HCT116 (cell line): ENCODE measurements at regions not wholly inside any gene's neighbourhood (a gene's known extent, or its start where the extent isn't known, plus 50 kb on each side); places are given as distances from the start of the nearest gene placed in this dataset.

Experiments
- ATAC-seq: fragments of 200-7000 bp; cut with Tn5 transposase; 2 replicates; pipeline ENCODE4 v1.9.1; 2020; ENCODE audit warnings: mild to moderate bottlenecking, moderate library complexity
- BruUV-seq: library from RNA; stranded (reverse); fragments of 400-500 nt; replicated peaks from 2 replicates; lab custom pipeline; 2021; lab: Mats Ljungman, UMichigan
- CTCF ChIA-PET: fragments of 300-600 bp; sonication (Branson Sonifier 250); formaldehyde crosslinking; loops from one replicate; lab custom pipeline; 2021; ENCODE audit warnings: antibody characterized with exemption; lab: Charles Lee
- POLR2A ChIA-PET: fragments of 300-600, 350-600 bp; sonication (Branson Sonifier 250); formaldehyde crosslinking; loops from one replicate; lab custom pipeline; 2021; ENCODE audit warnings: antibody characterized with exemption; lab: Charles Lee
- RAD21 ChIA-PET, 2 experiments: fragments of 300-600 bp; sonication (Branson Sonifier 250); formaldehyde crosslinking; loops; one replicate each; lab custom pipeline; 2023; ENCODE audit warnings: low total read pairs in 2 of 2; ENCODE audit not compliant: uncharacterized antibody in 2 of 2, unreplicated experiment in 2 of 2, low non-redundant PET in 1 of 2; lab: Charles Lee
- DNase-seq: peaks from one replicate; pipeline ENCODE4 v3.0.0-alpha.2; 2010; ENCODE audit warnings: low read depth, low spot score
- H2AFZ ChIP-seq: fragments of 200-600 bp; shearing (Covaris generic), sonication (generic); 2 replicates; pipeline ENCODE4 v1.6.1; 2017; ENCODE audit warnings: low read depth, mixed run types, mixed read lengths, antibody characterized with exemption, low read length; ENCODE audit not compliant: poor library complexity, severe bottlenecking
- H3K27ac ChIP-seq: 2 replicates; pipeline ENCODE4 v1.5.1; 2012; ENCODE audit warnings: low read depth, low read length
- H3K27me3 ChIP-seq: fragments of 200-600 bp; sonication (generic); 2 replicates; pipeline ENCODE4 v1.6.1; 2016; ENCODE audit warnings: mixed run types, low read length, mixed read lengths; ENCODE audit not compliant: insufficient read depth
- H3K36me3 ChIP-seq, 2 experiments: fragments of 200-500 bp in 1 of 2; fragments of 200-600 bp in 1 of 2; sonication (Bioruptor generic) in 1 of 2; sonication (generic) in 1 of 2; 2 replicates each; pipeline versions ENCODE4 v1.5.1 to v1.6.1; 2014 to 2016; ENCODE audit warnings: low read length in 2 of 2, inconsistent platforms in 1 of 2, mixed read lengths in 1 of 2, mixed run types in 1 of 2; ENCODE audit not compliant: insufficient read depth in 2 of 2, control insufficient read depth in 1 of 2
- H3K4me1 ChIP-seq, 2 experiments: fragments of 200-600 bp in 1 of 2; sonication (generic) in 1 of 2; 2 replicates each; pipeline versions ENCODE4 v1.5.1 to v1.6.1; 2012 to 2017; ENCODE audit warnings: low read length in 2 of 2, inconsistent platforms in 1 of 2, mild to moderate bottlenecking in 1 of 2, mixed read lengths in 1 of 2, mixed run types in 1 of 2, moderate library complexity in 1 of 2; ENCODE audit not compliant: insufficient read depth in 2 of 2, control insufficient read depth in 1 of 2
- H3K4me2 ChIP-seq: fragments of 200-600 bp; sonication (generic); 2 replicates; pipeline ENCODE4 v1.6.1; 2017; ENCODE audit warnings: mixed run types, low read length, mixed read lengths
- H3K4me3 ChIP-seq, 2 experiments: fragments of 200-600 bp in 1 of 2; sonication (generic) in 1 of 2; replicated peaks in 1 of 2; 2 replicates each; pipeline ENCODE4 v1.5.1; 2011 to 2016; ENCODE audit warnings: low read length in 2 of 2, control low read depth in 1 of 2, low read depth in 1 of 2, mild to moderate bottlenecking in 1 of 2, mixed read lengths in 1 of 2, mixed run types in 1 of 2
- H3K79me2 ChIP-seq: fragments of 200-600 bp; sonication (generic); 2 replicates; pipeline ENCODE4 v1.6.1; 2017; ENCODE audit warnings: mild to moderate bottlenecking, mixed run types, low read length, moderate library complexity, mixed read lengths; ENCODE audit not compliant: insufficient read depth
- H3K9ac ChIP-seq: fragments of 200-600 bp; sonication (generic); 2 replicates; pipeline ENCODE4 v1.6.1; 2016; ENCODE audit warnings: low read length, mixed read lengths
- H3K9me2 ChIP-seq: fragments of 200-600 bp; sonication (generic), shearing (Covaris generic); 2 replicates; pipeline ENCODE4 v1.6.1; 2017; ENCODE audit warnings: mixed run types, mild to moderate bottlenecking, moderate library complexity; ENCODE audit not compliant: insufficient read depth
- H3K9me3 ChIP-seq, 2 experiments: fragments of 200-500 bp in 1 of 2; fragments of 200-600 bp in 1 of 2; sonication (Bioruptor generic) in 1 of 2; sonication (generic) in 1 of 2; 2 replicates each; pipeline ENCODE4 v1.6.1; 2014 to 2017; ENCODE audit warnings: low read length in 2 of 2, mixed read lengths in 2 of 2, inconsistent platforms in 1 of 2, low read depth in 1 of 2, mild to moderate bottlenecking in 1 of 2, mixed run types in 1 of 2, moderate library complexity in 1 of 2; ENCODE audit not compliant: control insufficient read depth in 1 of 2, insufficient read depth in 1 of 2
- H4K20me1 ChIP-seq: fragments of 200-600 bp; sonication (generic), shearing (Covaris generic); 2 replicates; pipeline ENCODE4 v1.6.1; 2017; ENCODE audit warnings: mixed run types, mild to moderate bottlenecking, moderate library complexity; ENCODE audit not compliant: insufficient read depth
- EGR1 ChIP-seq: IDR thresholded peaks from 2 replicates; pipeline ENCODE4 v1.6.1; 2012; ENCODE audit warnings: low read depth
- ELF1 ChIP-seq: IDR thresholded peaks from 2 replicates; pipeline ENCODE4 v1.6.1; 2012; ENCODE audit warnings: low read depth, borderline replicate concordance
- EZH2 ChIP-seq: fragments of 200-600 bp; sonication (generic); IDR thresholded peaks from 2 replicates; pipeline ENCODE4 v1.6.1; 2017; ENCODE audit warnings: antibody characterized with exemption, mixed run types
- EZH2phosphoT487 ChIP-seq: fragments of 200-600 bp; IDR thresholded peaks from 2 replicates; pipeline ENCODE4 v1.6.1; 2018; ENCODE audit warnings: antibody characterized with exemption, borderline replicate concordance
- POLR2A ChIP-seq: IDR thresholded peaks from 2 replicates; pipeline ENCODE4 v1.7.0; 2011; ENCODE audit warnings: borderline replicate concordance; ENCODE audit not compliant: insufficient read depth, insufficient read length; ENCODE audit errors: extremely low read depth
- POLR2AphosphoS5 ChIP-seq: IDR thresholded peaks from 2 replicates; pipeline ENCODE4 v1.6.1; 2011; ENCODE audit warnings: mild to moderate bottlenecking, low read depth, low read length, moderate library complexity
- RAD21 ChIP-seq: IDR thresholded peaks from 2 replicates; pipeline ENCODE4 v1.6.1; 2012; ENCODE audit warnings: low read depth, mild to moderate bottlenecking
- SIN3A ChIP-seq: IDR thresholded peaks from 2 replicates; pipeline ENCODE4 v1.6.1; 2012; ENCODE audit warnings: low read depth
- SP1 ChIP-seq: IDR thresholded peaks from 2 replicates; pipeline ENCODE4 v1.6.1; 2012; ENCODE audit warnings: low read depth
- TCF7L2 ChIP-seq: IDR thresholded peaks from 2 replicates; pipeline ENCODE4 v1.7.0; 2011; ENCODE audit warnings: borderline replicate concordance, inconsistent platforms; ENCODE audit not compliant: insufficient read depth, insufficient read length; ENCODE audit errors: extremely low read depth
- YY1 ChIP-seq: IDR thresholded peaks from 2 replicates; pipeline ENCODE4 v1.6.1; 2011; ENCODE audit warnings: low read length, low read depth, moderate library complexity, mild to moderate bottlenecking; ENCODE audit not compliant: insufficient replicate concordance; ENCODE audit errors: extremely low read depth
- ZFX ChIP-seq: fragments of 450-650 bp; IDR thresholded peaks from 2 replicates; pipeline ENCODE4 v1.6.1; 2017
- ZNF274 ChIP-seq: fragments of 200-500 bp; sonication (Bioruptor generic); IDR thresholded peaks from 2 replicates; pipeline ENCODE4 v1.6.1; 2014; ENCODE audit warnings: mild to moderate bottlenecking, low read depth, low read length, inconsistent platforms
- intact Hi-C: fragments of 100-400 bp; cut with micrococcal nuclease; formaldehyde crosslinking; loops from 2 replicates; pipeline ENCODE4 v1.10.0; 2022
- TF ChIP-seq, protein P1 (sequence below): IDR thresholded peaks from 2 replicates; pipeline ENCODE4 v1.6.1; 2012
- TF ChIP-seq, protein P2 (sequence below): IDR thresholded peaks from 2 replicates; pipeline ENCODE4 v1.6.1; 2012; ENCODE audit warnings: low read depth
- TF ChIP-seq, protein P3 (sequence below): IDR thresholded peaks from 2 replicates; pipeline ENCODE4 v1.6.1; 2012

DNA sequence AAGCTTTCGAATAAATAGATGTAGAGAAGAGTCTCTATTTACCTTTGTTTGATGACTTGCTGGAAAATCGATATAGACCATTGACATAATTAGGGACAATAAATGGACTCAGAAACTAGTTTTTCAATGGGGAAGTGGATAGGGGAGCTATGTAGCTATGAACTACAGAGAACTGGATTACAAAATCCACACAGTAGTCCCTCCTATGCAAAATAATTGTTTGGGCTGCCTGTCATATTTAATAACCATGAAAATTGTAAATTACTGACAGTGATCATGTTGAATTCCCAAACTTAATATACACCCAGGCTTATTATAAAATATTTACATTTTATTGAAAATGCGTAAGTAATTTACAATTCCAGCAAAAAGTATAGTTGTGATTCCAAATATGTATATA, 333.1 kb upstream of the FAM241A start:
- CTCF ChIA-PET: no interaction called here
- no TSS peak for BruUV-seq
- Histone ChIP-seq H3K79me2 (no peaks in the 10 kb centered on the region), H3K27ac (no peak overlapping the region), H3K4me2 (no peak overlapping the region), H2AFZ (no peak overlapping the region), H3K27me3 (no peaks in the 10 kb centered on the region), H3K4me1 (no peaks in the 10 kb centered on the region), H3K9me3 (no peaks in the 10 kb centered on the region), H3K9ac (no peak overlapping the region), H4K20me1 (no peaks in the 10 kb centered on the region), H3K9me2 (no peaks in the 10 kb centered on the region), H3K36me3 (no peaks in the 10 kb centered on the region), H3K4me3 (no peak overlapping the region)
- POLR2A ChIA-PET: no interaction called here
- ATAC-seq (no peak), DNase-seq (no peak)
- intact Hi-C loops: no loop called here
- TF ChIP-seq, protein P1, sequence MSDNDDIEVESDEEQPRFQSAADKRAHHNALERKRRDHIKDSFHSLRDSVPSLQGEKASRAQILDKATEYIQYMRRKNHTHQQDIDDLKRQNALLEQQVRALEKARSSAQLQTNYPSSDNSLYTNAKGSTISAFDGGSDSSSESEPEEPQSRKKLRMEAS: no peak
- no peak for TF ChIP-seq SIN3A
- TF ChIP-seq EZH2phosphoT487: no peak
- no peak for TF ChIP-seq TCF7L2
- TF ChIP-seq ZNF274: no peak
- TF ChIP-seq SP1: no peak
- RAD21 ChIA-PET: no interaction called here

DNA sequence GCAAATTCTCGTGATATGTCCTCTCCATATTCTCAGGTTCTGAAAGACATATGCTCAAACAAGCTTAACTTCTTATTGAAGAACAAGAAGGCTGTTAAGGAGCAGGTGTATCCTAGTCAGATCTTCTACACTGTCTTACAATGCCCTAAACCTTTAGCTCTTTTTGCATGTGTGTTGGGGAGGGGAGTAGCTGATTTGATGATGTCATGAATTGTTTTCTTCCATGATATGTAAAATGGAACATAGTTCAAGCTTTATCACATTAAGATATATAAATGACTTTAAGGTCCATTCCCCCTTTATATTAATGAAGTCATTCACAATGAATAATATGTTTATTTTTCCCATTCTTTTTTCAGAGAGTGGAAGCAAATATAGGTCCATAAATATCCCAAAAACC, 332.5 kb upstream of the FAM241A start:
- POLR2A ChIA-PET: no interaction called here
- no peaks in the 10 kb centered on the region for H3K36me3 ChIP-seq
- CTCF ChIA-PET: no interaction called here
- no peak for DNase-seq
- H3K79me2 ChIP-seq: no peaks in the 10 kb centered on the region
- no peaks in the 10 kb centered on the region for H3K27me3 ChIP-seq
- no peak overlapping the region for H3K27ac ChIP-seq
- no peak overlapping the region for H3K4me2 ChIP-seq
- RAD21 ChIA-PET: no interaction called here
- H3K9me3 ChIP-seq: no peaks in the 10 kb centered on the region
- no TSS peak for BruUV-seq
- H3K4me3 ChIP-seq: no peak overlapping the region
- intact Hi-C loops: no loop called here
- no peak overlapping the region for H2AFZ ChIP-seq
- ATAC-seq: no peak
- no peaks in the 10 kb centered on the region for H3K4me1 ChIP-seq
- no peak overlapping the region for H3K9ac ChIP-seq
- no peak for TF ChIP-seq POLR2A
- no peak for TF ChIP-seq ELF1
- no peak for TF ChIP-seq ZNF274
- TF ChIP-seq SP1: no peak
- no peak for TF ChIP-seq EGR1
- TF ChIP-seq RAD21: no peak
- TF ChIP-seq EZH2: no peak
- TF ChIP-seq, protein P2, sequence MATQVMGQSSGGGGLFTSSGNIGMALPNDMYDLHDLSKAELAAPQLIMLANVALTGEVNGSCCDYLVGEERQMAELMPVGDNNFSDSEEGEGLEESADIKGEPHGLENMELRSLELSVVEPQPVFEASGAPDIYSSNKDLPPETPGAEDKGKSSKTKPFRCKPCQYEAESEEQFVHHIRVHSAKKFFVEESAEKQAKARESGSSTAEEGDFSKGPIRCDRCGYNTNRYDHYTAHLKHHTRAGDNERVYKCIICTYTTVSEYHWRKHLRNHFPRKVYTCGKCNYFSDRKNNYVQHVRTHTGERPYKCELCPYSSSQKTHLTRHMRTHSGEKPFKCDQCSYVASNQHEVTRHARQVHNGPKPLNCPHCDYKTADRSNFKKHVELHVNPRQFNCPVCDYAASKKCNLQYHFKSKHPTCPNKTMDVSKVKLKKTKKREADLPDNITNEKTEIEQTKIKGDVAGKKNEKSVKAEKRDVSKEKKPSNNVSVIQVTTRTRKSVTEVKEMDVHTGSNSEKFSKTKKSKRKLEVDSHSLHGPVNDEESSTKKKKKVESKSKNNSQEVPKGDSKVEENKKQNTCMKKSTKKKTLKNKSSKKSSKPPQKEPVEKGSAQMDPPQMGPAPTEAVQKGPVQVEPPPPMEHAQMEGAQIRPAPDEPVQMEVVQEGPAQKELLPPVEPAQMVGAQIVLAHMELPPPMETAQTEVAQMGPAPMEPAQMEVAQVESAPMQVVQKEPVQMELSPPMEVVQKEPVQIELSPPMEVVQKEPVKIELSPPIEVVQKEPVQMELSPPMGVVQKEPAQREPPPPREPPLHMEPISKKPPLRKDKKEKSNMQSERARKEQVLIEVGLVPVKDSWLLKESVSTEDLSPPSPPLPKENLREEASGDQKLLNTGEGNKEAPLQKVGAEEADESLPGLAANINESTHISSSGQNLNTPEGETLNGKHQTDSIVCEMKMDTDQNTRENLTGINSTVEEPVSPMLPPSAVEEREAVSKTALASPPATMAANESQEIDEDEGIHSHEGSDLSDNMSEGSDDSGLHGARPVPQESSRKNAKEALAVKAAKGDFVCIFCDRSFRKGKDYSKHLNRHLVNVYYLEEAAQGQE: no peak
- TF ChIP-seq POLR2AphosphoS5: no peak
- no peak for TF ChIP-seq EZH2phosphoT487
- TF ChIP-seq, protein P1: no peak
- TF ChIP-seq, protein P3, sequence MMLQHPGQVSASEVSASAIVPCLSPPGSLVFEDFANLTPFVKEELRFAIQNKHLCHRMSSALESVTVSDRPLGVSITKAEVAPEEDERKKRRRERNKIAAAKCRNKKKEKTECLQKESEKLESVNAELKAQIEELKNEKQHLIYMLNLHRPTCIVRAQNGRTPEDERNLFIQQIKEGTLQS: no peak
- no peak for TF ChIP-seq SIN3A
- TF ChIP-seq ZFX: no peak
- TF ChIP-seq YY1: no peak
- no peaks in the 10 kb centered on the region for H3K9me2 ChIP-seq
- no peaks in the 10 kb centered on the region for H4K20me1 ChIP-seq
